ENCODE measurements at regions not wholly inside any gene's neighbourhood (a gene's known extent, or its start where the extent isn't known, plus 50 kb on each side); places are given as distances from the start of the nearest gene placed in this dataset.
"Not testable (repeated sequence)": the region's sequence is repeated elsewhere in the genome, so short reads cannot be mapped to it uniquely, and the experiment has no call there.

GRCh38 chr6:169923468-169924464, 172.3 kb downstream of the ERMARD start:
- TF ChIP-seq POLR2A (IDR thresholded peaks at IDR 0.05; ENCODE audit: low read depth, low read length), result no peak
- no peak for FAIRE-seq

GRCh38 chr6:169921853-169922824, 170.7 kb downstream of the ERMARD start:
- no peak for FAIRE-seq
- no peak for DNase-seq (ENCODE audit: insufficient read length, low spot score)
- no peak for TF ChIP-seq POLR2A (IDR thresholded peaks at IDR 0.05; ENCODE audit: low read depth, low read length)

More at GRCh38 chr6:169923468-169924464, 172.3 kb downstream of the ERMARD start:
- DNase-seq (ENCODE audit: insufficient read length, low spot score), result no peak

GRCh38 chr6:169921217-169921616, 169.8 kb downstream of the ERMARD start:
- FAIRE-seq (no peak), DNase-seq (ENCODE audit: insufficient read length, low spot score) (no peak)
- TF ChIP-seq POLR2A (IDR thresholded peaks at IDR 0.05; ENCODE audit: low read depth, low read length), result no peak

- TF ChIP-seq POLR2A (IDR thresholded peaks at IDR 0.05; ENCODE audit: low read depth, low read length), result no peak
- DNase-seq (ENCODE audit: insufficient read length, low spot score), result no peak
- no peak for FAIRE-seq
Measured at GRCh38 chr6:169920359-169921020, 169.1 kb downstream of the ERMARD start.

- FAIRE-seq (no peak), DNase-seq (ENCODE audit: insufficient read length, low spot score) (no peak)
- no peak for TF ChIP-seq POLR2A (IDR thresholded peaks at IDR 0.05; ENCODE audit: low read depth, low read length)
Measured at GRCh38 chr6:169918954-169919549, 167.6 kb downstream of the ERMARD start.

GRCh38 chr6:169918239-169918953, 167.0 kb downstream of the ERMARD start:
- no peak for DNase-seq (ENCODE audit: insufficient read length, low spot score)
- no peak for FAIRE-seq
- no peak for TF ChIP-seq POLR2A (IDR thresholded peaks at IDR 0.05; ENCODE audit: low read depth, low read length)

- FAIRE-seq (no peak), DNase-seq (ENCODE audit: insufficient read length, low spot score) (no peak)
- no peak for TF ChIP-seq POLR2A (IDR thresholded peaks at IDR 0.05; ENCODE audit: low read depth, low read length)
Measured at GRCh38 chr6:169917153-169917552, 165.7 kb downstream of the ERMARD start.

GRCh38 chr6:169915769-169916550, 164.5 kb downstream of the ERMARD start:
- TF ChIP-seq POLR2A (IDR thresholded peaks at IDR 0.05; ENCODE audit: low read depth, low read length), result no peak
- DNase-seq (ENCODE audit: insufficient read length, low spot score) (no peak), FAIRE-seq (no peak)

- not testable (repeated sequence) for FAIRE-seq; DNase-seq (ENCODE audit: insufficient read length, low spot score)
Measured at GRCh38 chr6:169913745-169914144, 162.3 kb downstream of the ERMARD start.

GRCh38 chr6:169913096-169913638, 161.7 kb downstream of the ERMARD start:
- no peak for TF ChIP-seq POLR2A (IDR thresholded peaks at IDR 0.05; ENCODE audit: low read depth, low read length)
- DNase-seq (ENCODE audit: insufficient read length, low spot score), result no peak
- no peak for FAIRE-seq

GRCh38 chr6:169912266-169913095, 161.1 kb downstream of the ERMARD start:
- DNase-seq (ENCODE audit: insufficient read length, low spot score), result no peak
- no peak for TF ChIP-seq POLR2A (IDR thresholded peaks at IDR 0.05; ENCODE audit: low read depth, low read length)
- FAIRE-seq, result no peak
